ENCODE measurements at regions not wholly inside any gene's neighbourhood (a gene's known extent, or its start where the extent isn't known, plus 50 kb on each side); places are given as distances from the start of the nearest gene placed in this dataset.
A peak's percentile ranks its signal among the peaks of the same experiment; 100 is the strongest.
"Not testable (repeated sequence)": the region's sequence is repeated elsewhere in the genome, so short reads cannot be mapped to it uniquely, and the experiment has no call there.

DNA sequence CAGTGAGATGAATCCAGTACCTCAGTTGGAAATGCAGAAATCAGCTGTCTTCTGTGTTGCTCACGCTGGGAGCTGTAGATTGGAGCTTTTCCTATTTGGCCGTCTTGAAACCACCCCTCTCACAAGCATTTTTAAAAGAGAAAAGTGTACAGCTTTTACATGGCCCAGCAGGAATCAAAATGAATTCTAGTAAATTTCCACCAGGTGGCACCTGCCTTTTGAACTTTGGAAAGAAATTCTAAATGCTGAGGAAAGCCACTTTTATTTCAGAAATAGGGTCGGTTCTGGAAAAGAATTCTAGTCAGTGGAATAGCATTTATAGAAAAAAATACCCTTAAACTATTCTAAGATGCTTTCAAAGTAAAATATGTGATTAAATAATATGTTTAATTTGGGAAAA is 647.8 kb downstream of the CD109 start:
- H3K4me3 Mint-ChIP-seq (ENCODE audit: unreplicated experiment): no peak overlapping the region
- H3K36me3 Mint-ChIP-seq (ENCODE audit: unreplicated experiment): no peaks in the 10 kb centered on the region
- peaks cover 2% of the 10 kb centered on the region for H3K27me3 Mint-ChIP-seq (ENCODE audit: unreplicated experiment)
- no peak for DNase-seq (ENCODE audit: extremely low spot score, unreplicated experiment)
- no peak overlapping the region for H3K27ac Mint-ChIP-seq (ENCODE audit: unreplicated experiment)
- peaks cover 17% of the 10 kb centered on the region for H3K4me1 Mint-ChIP-seq (ENCODE audit: unreplicated experiment)
- TF ChIP-seq CTCF (IDR thresholded peaks at IDR 0.05): peak; percentile 48
- peaks cover 12% of the 10 kb centered on the region for H3K9me3 Mint-ChIP-seq (ENCODE audit: unreplicated experiment)

- H3K9me3 Mint-ChIP-seq (ENCODE audit: unreplicated experiment); H3K4me3 Mint-ChIP-seq (ENCODE audit: unreplicated experiment); H3K27ac Mint-ChIP-seq (ENCODE audit: unreplicated experiment); DNase-seq (ENCODE audit: extremely low spot score, unreplicated experiment); H3K36me3 Mint-ChIP-seq (ENCODE audit: unreplicated experiment); H3K27me3 Mint-ChIP-seq (ENCODE audit: unreplicated experiment): not testable (repeated sequence)
- peaks cover 17% of the 10 kb centered on the region for H3K4me1 Mint-ChIP-seq (ENCODE audit: unreplicated experiment)
Observed at GRCh38 chr6:74343321-74343720, 647.3 kb downstream of the CD109 start.

DNA sequence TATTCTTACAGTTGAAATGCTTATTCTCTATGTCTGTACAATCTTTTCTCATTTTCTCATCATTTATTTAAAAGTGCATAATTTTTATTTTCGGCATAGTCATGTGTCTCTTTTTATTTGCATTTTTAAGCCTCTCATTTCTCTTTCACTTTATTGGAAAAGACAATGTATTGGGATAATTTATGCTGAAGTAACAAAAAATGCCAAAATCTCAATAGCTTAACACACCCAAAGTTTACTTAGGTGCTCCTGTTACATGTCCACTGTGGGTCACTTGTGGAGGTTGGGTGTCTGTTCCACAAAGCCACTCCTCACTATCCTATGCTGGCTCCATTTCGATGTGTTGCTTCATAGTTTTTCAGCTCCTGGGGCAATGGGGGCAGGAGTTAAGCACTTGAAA is 638.7 kb downstream of the CD109 start:
- Mint-ChIP-seq H3K4me3 (ENCODE audit: unreplicated experiment) (no peak overlapping the region), H3K4me1 (ENCODE audit: unreplicated experiment) (peaks cover 17% of the 10 kb centered on the region), H3K27ac (ENCODE audit: unreplicated experiment) (no peak overlapping the region), H3K36me3 (ENCODE audit: unreplicated experiment) (peaks cover 1% of the 10 kb centered on the region), H3K9me3 (ENCODE audit: unreplicated experiment) (no peaks in the 10 kb centered on the region), H3K27me3 (ENCODE audit: unreplicated experiment) (no peaks in the 10 kb centered on the region)
- no peak for DNase-seq (ENCODE audit: extremely low spot score, unreplicated experiment)
- TF ChIP-seq CTCF (IDR thresholded peaks at IDR 0.05): no peak

GRCh38 chr6:74333406-74333805 is 637.4 kb downstream of the CD109 start:
- no peak for TF ChIP-seq CTCF (IDR thresholded peaks at IDR 0.05)
- H3K9me3 Mint-ChIP-seq (ENCODE audit: unreplicated experiment): no peaks in the 10 kb centered on the region
- H3K4me1 Mint-ChIP-seq (ENCODE audit: unreplicated experiment): peaks cover 17% of the 10 kb centered on the region
- peak overlapping the region; percentile 88 for H3K27ac Mint-ChIP-seq (ENCODE audit: unreplicated experiment)
- no peak for DNase-seq (ENCODE audit: extremely low spot score, unreplicated experiment)
- peaks cover 1% of the 10 kb centered on the region for H3K36me3 Mint-ChIP-seq (ENCODE audit: unreplicated experiment)
- peak overlapping the region; percentile 59 for H3K4me3 Mint-ChIP-seq (ENCODE audit: unreplicated experiment)
- H3K27me3 Mint-ChIP-seq (ENCODE audit: unreplicated experiment): no peaks in the 10 kb centered on the region

DNA sequence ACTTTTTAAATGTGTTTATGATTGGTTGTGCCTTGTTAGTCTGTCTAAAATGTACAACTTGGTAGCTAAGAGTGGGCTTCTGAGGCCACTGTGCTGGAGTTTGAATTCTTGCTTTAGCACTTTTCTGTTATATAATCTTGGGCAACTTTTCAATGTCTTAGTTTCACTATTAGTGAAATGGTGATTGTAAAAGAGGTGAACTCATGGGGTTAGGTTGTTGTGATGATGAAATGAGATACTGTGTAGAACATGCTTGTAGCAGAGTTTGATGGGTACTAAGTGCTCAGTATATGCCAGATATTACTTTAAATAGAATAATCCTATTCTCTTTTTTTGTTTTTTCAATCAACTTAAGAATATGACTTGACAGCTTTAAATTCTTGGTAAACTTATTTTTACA is 624.7 kb downstream of the CD109 start:
- Mint-ChIP-seq H3K27ac (ENCODE audit: unreplicated experiment) (no peak overlapping the region), H3K36me3 (ENCODE audit: unreplicated experiment) (no peaks in the 10 kb centered on the region), H3K4me3 (ENCODE audit: unreplicated experiment) (no peak overlapping the region), H3K27me3 (ENCODE audit: unreplicated experiment) (peaks cover 2% of the 10 kb centered on the region), H3K4me1 (ENCODE audit: unreplicated experiment) (no peaks in the 10 kb centered on the region), H3K9me3 (ENCODE audit: unreplicated experiment) (peaks cover 8% of the 10 kb centered on the region)
- DNase-seq (ENCODE audit: extremely low spot score, unreplicated experiment): no peak
- no peak for TF ChIP-seq CTCF (IDR thresholded peaks at IDR 0.05)

- DNase-seq (ENCODE audit: extremely low spot score, unreplicated experiment): no peak
- Mint-ChIP-seq H3K36me3 (ENCODE audit: unreplicated experiment) (no peaks in the 10 kb centered on the region), H3K9me3 (ENCODE audit: unreplicated experiment) (peaks cover 8% of the 10 kb centered on the region), H3K27me3 (ENCODE audit: unreplicated experiment) (no peaks in the 10 kb centered on the region), H3K4me1 (ENCODE audit: unreplicated experiment) (no peaks in the 10 kb centered on the region), H3K27ac (ENCODE audit: unreplicated experiment) (no peak overlapping the region), H3K4me3 (ENCODE audit: unreplicated experiment) (no peak overlapping the region)
- no peak for TF ChIP-seq CTCF (IDR thresholded peaks at IDR 0.05)
Observed at GRCh38 chr6:74320074-74320473, 624.1 kb downstream of the CD109 start.
